ENCODE measurements at regions not wholly inside any gene's neighbourhood (a gene's known extent, or its start where the extent isn't known, plus 50 kb on each side); places are given as distances from the start of the nearest gene placed in this dataset.

DNA sequence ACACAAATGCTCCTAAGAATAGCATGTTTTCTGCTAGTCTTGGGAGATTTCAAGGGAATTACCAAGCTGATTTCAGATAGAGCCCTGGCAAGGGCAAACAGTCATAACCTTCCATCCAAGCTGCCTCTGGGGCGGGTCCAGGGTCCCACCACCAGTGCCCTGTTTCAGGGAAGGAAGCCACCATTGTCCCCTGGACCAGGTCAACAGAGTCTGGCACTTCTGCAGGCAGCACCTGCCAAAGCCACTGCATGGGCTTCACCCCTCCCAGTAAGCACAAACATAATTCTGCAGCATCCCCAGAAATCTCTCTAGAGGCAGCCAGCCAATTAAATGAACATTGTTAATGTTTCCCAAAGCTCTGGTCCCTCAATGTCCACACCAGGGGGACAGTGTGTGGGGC lies 143.0 kb downstream of the SALL1 start:
- TF ChIP-seq, protein P1, sequence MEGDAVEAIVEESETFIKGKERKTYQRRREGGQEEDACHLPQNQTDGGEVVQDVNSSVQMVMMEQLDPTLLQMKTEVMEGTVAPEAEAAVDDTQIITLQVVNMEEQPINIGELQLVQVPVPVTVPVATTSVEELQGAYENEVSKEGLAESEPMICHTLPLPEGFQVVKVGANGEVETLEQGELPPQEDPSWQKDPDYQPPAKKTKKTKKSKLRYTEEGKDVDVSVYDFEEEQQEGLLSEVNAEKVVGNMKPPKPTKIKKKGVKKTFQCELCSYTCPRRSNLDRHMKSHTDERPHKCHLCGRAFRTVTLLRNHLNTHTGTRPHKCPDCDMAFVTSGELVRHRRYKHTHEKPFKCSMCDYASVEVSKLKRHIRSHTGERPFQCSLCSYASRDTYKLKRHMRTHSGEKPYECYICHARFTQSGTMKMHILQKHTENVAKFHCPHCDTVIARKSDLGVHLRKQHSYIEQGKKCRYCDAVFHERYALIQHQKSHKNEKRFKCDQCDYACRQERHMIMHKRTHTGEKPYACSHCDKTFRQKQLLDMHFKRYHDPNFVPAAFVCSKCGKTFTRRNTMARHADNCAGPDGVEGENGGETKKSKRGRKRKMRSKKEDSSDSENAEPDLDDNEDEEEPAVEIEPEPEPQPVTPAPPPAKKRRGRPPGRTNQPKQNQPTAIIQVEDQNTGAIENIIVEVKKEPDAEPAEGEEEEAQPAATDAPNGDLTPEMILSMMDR (IDR thresholded peaks at IDR 0.05; ENCODE audit: borderline replicate concordance, extremely low read depth, low read length, poor library complexity, severe bottlenecking), result no peak
- no peak for TF ChIP-seq EZH2 (IDR thresholded peaks at IDR 0.05; ENCODE audit: borderline replicate concordance, low read depth, low read length, severe bottlenecking)

All from DND-41 (cell line).